ENCODE measurements at regions not wholly inside any gene's neighbourhood (a gene's known extent, or its start where the extent isn't known, plus 50 kb on each side); places are given as distances from the start of the nearest gene placed in this dataset.

DNA sequence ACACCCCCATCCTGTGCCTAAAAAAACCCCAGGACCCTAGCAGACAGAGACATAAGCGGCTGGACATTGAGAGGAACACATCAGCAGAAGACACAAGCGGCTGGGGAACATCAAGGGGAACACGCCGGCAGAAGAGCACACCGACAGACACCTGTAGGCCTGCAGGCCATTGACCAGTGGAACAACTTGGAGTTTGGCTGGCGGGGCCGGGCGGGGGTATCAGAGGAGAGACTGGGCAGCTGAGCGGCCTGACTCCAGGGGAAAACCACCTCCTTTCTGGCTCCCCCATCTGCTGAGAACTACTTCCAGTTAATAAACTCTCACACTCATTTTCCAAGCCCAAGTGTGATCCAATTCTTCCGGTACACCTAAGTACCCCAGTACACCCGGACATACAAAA lies 264.7 kb upstream of the ISX start:
- Histone ChIP-seq H3K27ac (no peak overlapping the region), H3K4me3 (replicated peaks in 1 of 3) (no peak overlapping the region), H3K36me3 (no peaks in the 10 kb centered on the region), H3K27me3 (no peaks in the 10 kb centered on the region), H3K4me1 (no peaks in the 10 kb centered on the region), H3K9me3 (no peaks in the 10 kb centered on the region)
- WGBS, 2 donors: 89 to 92% methylated on average over 10 to 11 of the region's 11 CpGs
- DNase-seq: no peak
- intact Hi-C loops (cut with DNase I): no loop called here
- TF ChIP-seq CTCF (IDR thresholded peaks at IDR 0.05): no peak
- TF ChIP-seq POLR2A (IDR thresholded peaks at IDR 0.05): no peak

DNA sequence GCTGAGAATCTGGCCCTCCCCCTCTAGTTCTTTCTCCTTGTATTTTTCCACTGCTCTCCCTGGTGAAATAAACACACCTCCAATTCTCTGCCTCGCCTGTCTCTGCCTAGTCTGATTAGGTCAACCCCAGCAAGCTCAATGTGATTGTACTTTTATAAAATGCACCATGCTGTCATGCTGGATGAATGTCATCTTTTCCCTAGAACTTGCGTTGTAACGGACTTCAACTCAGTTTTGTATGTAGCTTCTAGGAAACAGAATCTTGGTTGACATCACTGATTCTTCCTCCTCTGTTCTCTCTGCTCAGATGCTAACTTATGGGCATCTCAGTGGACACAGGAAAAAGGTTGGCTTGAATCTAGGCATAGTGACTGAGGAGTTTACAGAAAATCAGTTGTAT lies 261.9 kb upstream of the ISX start:
- intact Hi-C loops (cut with DNase I): no loop called here
- H3K27me3 ChIP-seq: no peaks in the 10 kb centered on the region
- H3K36me3 ChIP-seq: no peaks in the 10 kb centered on the region
- H3K4me3 ChIP-seq (replicated peaks in 1 of 3): no peak overlapping the region
- H3K4me1 ChIP-seq: no peaks in the 10 kb centered on the region
- H3K9me3 ChIP-seq: no peaks in the 10 kb centered on the region
- 64 to 73% methylated on average over 3 of the region's 3 CpGs for WGBS, 2 donors
- TF ChIP-seq CTCF (IDR thresholded peaks at IDR 0.05) (no peak), POLR2A (IDR thresholded peaks at IDR 0.05) (no peak)
- DNase-seq: no peak
- no peak overlapping the region for H3K27ac ChIP-seq

- intact Hi-C loops (cut with DNase I): no loop called here
- no peaks in the 10 kb centered on the region for H3K4me1 ChIP-seq
- no peaks in the 10 kb centered on the region for H3K9me3 ChIP-seq
- H3K4me3 ChIP-seq (replicated peaks in 1 of 3): no peak overlapping the region
- no peak overlapping the region for H3K27ac ChIP-seq
- no peaks in the 10 kb centered on the region for H3K27me3 ChIP-seq
- no peaks in the 10 kb centered on the region for H3K36me3 ChIP-seq
- 9 to 27% methylated on average over 2 of the region's 2 CpGs for WGBS, 2 donors
- no peak for DNase-seq
- no peak for TF ChIP-seq CTCF (IDR thresholded peaks at IDR 0.05)
- TF ChIP-seq POLR2A (IDR thresholded peaks at IDR 0.05): no peak
These were observed 261.4 kb upstream of the ISX start for GRCh38 chr22:34804604-34805003.

- 82 to 95% methylated on average over 3 of the region's 3 CpGs for WGBS, 2 donors
- TF ChIP-seq CTCF (IDR thresholded peaks at IDR 0.05) (no peak), POLR2A (IDR thresholded peaks at IDR 0.05) (no peak)
- H3K4me1 ChIP-seq: no peaks in the 10 kb centered on the region
- intact Hi-C loops (cut with DNase I): no loop called here
- H3K27me3 ChIP-seq: no peaks in the 10 kb centered on the region
- no peak for DNase-seq
- no peak overlapping the region for H3K27ac ChIP-seq
- no peaks in the 10 kb centered on the region for H3K9me3 ChIP-seq
- no peaks in the 10 kb centered on the region for H3K36me3 ChIP-seq
- no peak overlapping the region for H3K4me3 ChIP-seq (replicated peaks in 1 of 3)
These were observed 260.2 kb upstream of the ISX start for GRCh38 chr22:34805771-34806170.

DNA sequence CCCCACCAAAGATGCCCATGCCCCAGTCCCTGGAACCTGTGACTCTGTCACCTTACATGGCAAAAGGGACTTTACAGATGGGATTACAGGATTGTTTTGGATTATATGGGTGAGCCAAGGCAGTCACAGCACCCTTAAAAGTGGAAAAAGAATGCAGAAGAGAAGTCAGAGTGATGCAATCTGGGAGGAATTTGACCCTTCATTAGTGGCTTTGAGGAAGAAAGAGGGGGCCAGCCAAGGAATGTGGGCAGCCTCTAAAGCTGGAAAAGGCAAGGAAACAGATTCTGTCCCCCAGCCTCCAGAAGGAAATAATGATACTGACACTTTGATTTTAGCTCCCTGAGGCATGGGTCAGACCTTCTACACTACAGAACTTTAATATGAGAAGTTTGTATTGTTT lies 257.3 kb upstream of the ISX start:
- TF ChIP-seq CTCF (IDR thresholded peaks at IDR 0.05) (no peak), POLR2A (IDR thresholded peaks at IDR 0.05) (no peak)
- intact Hi-C loops (cut with DNase I): no loop called here
- no peaks in the 10 kb centered on the region for H3K4me1 ChIP-seq
- H3K36me3 ChIP-seq: no peaks in the 10 kb centered on the region
- no peaks in the 10 kb centered on the region for H3K27me3 ChIP-seq
- DNase-seq: no peak
- no peak overlapping the region for H3K27ac ChIP-seq
- H3K9me3 ChIP-seq: no peaks in the 10 kb centered on the region
- H3K4me3 ChIP-seq (replicated peaks in 1 of 3): no peak overlapping the region

Data from thyroid gland (tissue), 4 donors.